Right lobe of liver (tissue), 4 donors: ENCODE measurements at regions not wholly inside any gene's neighbourhood (a gene's known extent, or its start where the extent isn't known, plus 50 kb on each side); places are given as distances from the start of the nearest gene placed in this dataset.

Experiments
- POLR2A ChIP-seq: fragments of 450-650 bp; IDR thresholded peaks from one replicate; pipeline ENCODE4 v1.6.1; 2017; ENCODE audit warnings: antibody characterized with exemption, mild to moderate bottlenecking
- TF ChIP-seq, protein P1 (sequence below), 4 donors: fragments of 200-600 bp in 3 of 4; fragments of 450-650 bp in 1 of 4; IDR thresholded peaks; one replicate each; pipeline versions ENCODE4 v1.5.1 to v1.8.0; 2016 to 2022; ENCODE audit warnings: antibody characterized with exemption in 4 of 4, mild to moderate bottlenecking in 2 of 4
- donor health status: DM: no; HTN: no; CAD: no.
- donor health status: DM: no; HTN: no; CAD: no.
- donor health status: DM: no; HTN: yes; CAD: no.

DNA sequence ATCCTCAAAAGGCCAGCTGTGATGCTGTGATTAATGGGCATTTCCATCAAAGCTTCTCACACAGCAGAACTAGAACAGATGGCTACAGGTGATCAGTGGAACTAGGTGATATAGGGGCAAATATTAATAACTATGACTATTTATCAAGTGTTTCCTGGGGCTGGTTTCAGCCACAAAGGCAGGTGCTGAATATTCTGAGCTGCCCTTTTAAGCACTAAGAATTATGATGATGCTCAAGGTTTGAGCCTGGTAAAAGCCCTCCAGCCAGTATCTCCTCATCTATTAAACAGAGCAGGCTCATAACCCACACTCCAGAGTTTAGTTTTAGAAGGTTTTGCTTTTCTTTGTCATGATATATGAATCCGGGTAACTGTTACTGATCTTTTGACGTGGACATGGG is 129.5 kb upstream of the ACP3 start:
- TF ChIP-seq, protein P1, sequence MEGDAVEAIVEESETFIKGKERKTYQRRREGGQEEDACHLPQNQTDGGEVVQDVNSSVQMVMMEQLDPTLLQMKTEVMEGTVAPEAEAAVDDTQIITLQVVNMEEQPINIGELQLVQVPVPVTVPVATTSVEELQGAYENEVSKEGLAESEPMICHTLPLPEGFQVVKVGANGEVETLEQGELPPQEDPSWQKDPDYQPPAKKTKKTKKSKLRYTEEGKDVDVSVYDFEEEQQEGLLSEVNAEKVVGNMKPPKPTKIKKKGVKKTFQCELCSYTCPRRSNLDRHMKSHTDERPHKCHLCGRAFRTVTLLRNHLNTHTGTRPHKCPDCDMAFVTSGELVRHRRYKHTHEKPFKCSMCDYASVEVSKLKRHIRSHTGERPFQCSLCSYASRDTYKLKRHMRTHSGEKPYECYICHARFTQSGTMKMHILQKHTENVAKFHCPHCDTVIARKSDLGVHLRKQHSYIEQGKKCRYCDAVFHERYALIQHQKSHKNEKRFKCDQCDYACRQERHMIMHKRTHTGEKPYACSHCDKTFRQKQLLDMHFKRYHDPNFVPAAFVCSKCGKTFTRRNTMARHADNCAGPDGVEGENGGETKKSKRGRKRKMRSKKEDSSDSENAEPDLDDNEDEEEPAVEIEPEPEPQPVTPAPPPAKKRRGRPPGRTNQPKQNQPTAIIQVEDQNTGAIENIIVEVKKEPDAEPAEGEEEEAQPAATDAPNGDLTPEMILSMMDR (IDR thresholded peaks at IDR 0.05), result no peak
- TF ChIP-seq POLR2A, result no peak
